Mucosa of descending colon (tissue), 3 donors: ENCODE measurements at regions not wholly inside any gene's neighbourhood (a gene's known extent, or its start where the extent isn't known, plus 50 kb on each side); places are given as distances from the start of the nearest gene placed in this dataset.

Experiments
- ATAC-seq: fragments of 200-7000 bp; cut with Tn5 transposase; one replicate; pipeline ENCODE4 v1.9.1; 2020; ENCODE audit warnings: mild to moderate bottlenecking, moderate library complexity
- DNase-seq, 3 donors: peaks; one replicate each; pipeline ENCODE4 v3.0.0-alpha.2; 2020
- H3K36me3 ChIP-seq: fragments of 200-600 bp; one replicate; pipeline ENCODE4 v1.8.0; 2021; ENCODE audit warnings: low read depth, mild to moderate bottlenecking
- H3K4me1 ChIP-seq: fragments of 200-600 bp; one replicate; pipeline ENCODE4 v1.8.0; 2021; ENCODE audit warnings: low read depth, mild to moderate bottlenecking
- H3K4me3 ChIP-seq: fragments of 200-600 bp; one replicate; pipeline ENCODE4 v1.8.0; 2021; ENCODE audit warnings: mild to moderate bottlenecking
- H3K9me3 ChIP-seq: fragments of 200-600 bp; one replicate; pipeline ENCODE4 v1.8.0; 2021; ENCODE audit warnings: mild to moderate bottlenecking
- CTCF ChIP-seq: fragments of 200-600 bp; IDR thresholded peaks from one replicate; pipeline ENCODE4 v1.8.0; 2022; ENCODE audit warnings: antibody characterized with exemption, mild to moderate bottlenecking
- intact Hi-C, 2 donors: fragments of 100-400 bp; cut with DNase I in 1 of 2; cut with micrococcal nuclease in 1 of 2; formaldehyde crosslinking; loops; one replicate each; pipeline versions ENCODE4 v1.11.0 to v1.11.1; 2022; cut with DNase I, micrococcal nuclease
- donor health status: DM: no; HTN: no; CAD: no; lungs with moderate emphysema.
- donor health status: DM: no; HTN: no; CAD: no.
- donor health status: DM: no; HTN: yes; CAD: no.

- Histone ChIP-seq H3K36me3 (no peaks in the 10 kb centered on the region), H3K9me3 (no peaks in the 10 kb centered on the region), H3K4me1 (no peaks in the 10 kb centered on the region), H3K4me3 (no peak overlapping the region)
- intact Hi-C loops, result no loop called here
- TF ChIP-seq CTCF, result no peak
- no peak for ATAC-seq
- no peak for DNase-seq
Observed at GRCh38 chr2:139457873-139458272, 677.7 kb upstream of the NXPH2 start.

DNA sequence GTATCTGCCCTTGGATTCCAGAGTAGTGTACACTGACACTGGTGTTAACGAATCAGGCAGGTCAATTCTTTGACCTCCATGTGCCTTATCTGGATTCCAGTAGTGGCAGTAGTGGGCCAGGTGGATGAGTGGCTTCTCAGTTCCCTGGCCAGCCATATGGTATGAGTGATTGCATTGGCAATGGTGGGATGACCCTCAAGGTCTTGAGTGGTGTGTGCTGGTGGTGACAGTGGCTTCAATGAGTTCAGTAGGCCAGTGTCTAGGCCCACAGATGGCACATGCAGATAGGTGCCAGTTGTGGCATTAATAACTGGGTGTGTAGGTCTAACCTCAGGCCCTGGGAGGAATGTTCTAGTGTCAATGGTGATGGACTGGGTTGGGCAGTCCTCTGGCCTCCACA lies 674.1 kb upstream of the NXPH2 start:
- Histone ChIP-seq H3K4me1 (no peaks in the 10 kb centered on the region), H3K4me3 (no peak overlapping the region), H3K9me3 (peaks cover 4% of the 10 kb centered on the region), H3K36me3 (no peaks in the 10 kb centered on the region)
- no peak for TF ChIP-seq CTCF
- intact Hi-C loops, result no loop called here
- ATAC-seq (no peak), DNase-seq (no peak)

- ATAC-seq, result no peak
- no peak for DNase-seq
- intact Hi-C loops, result no loop called here
- Histone ChIP-seq H3K4me1 (no peaks in the 10 kb centered on the region), H3K4me3 (no peak overlapping the region), H3K36me3 (no peaks in the 10 kb centered on the region), H3K9me3 (no peaks in the 10 kb centered on the region)
- no peak for TF ChIP-seq CTCF
Observed at GRCh38 chr2:139439100-139439499, 658.9 kb upstream of the NXPH2 start.

- no peak for TF ChIP-seq CTCF
- DNase-seq (no peak), ATAC-seq (no peak)
- Histone ChIP-seq H3K4me3 (no peak overlapping the region), H3K9me3 (no peaks in the 10 kb centered on the region), H3K36me3 (no peaks in the 10 kb centered on the region), H3K4me1 (no peaks in the 10 kb centered on the region)
- intact Hi-C loops, result no loop called here
Observed at GRCh38 chr2:139438478-139438877, 658.3 kb upstream of the NXPH2 start.

DNA sequence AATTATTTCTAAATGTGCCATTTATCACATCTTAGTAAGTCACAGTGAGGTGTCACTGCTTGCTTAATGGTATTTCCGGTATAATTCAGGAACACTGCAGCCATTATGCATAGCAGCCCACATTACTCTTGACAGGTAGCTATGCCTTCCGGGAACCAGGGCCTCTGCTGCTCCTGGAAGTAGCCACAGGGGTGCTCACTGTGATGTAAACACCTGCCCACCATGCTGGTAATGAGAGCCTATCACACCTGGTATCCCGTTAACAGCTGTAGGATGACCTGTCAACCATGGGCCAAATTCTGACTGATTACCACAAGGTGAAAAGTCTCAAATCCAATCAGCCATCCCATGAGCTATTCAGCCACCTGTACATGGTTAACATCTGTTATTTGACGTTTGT lies 647.0 kb upstream of the NXPH2 start:
- ATAC-seq, result no peak
- intact Hi-C loops, result no loop called here
- no peaks in the 10 kb centered on the region for H3K9me3 ChIP-seq

More for the DNA sequence above, 647.0 kb upstream of the NXPH2 start:
- Histone ChIP-seq H3K4me1 (no peaks in the 10 kb centered on the region), H3K36me3 (no peaks in the 10 kb centered on the region), H3K4me3 (no peak overlapping the region)
- DNase-seq, result no peak
- TF ChIP-seq CTCF, result no peak
